B cell (primary cell): ENCODE measurements at regions not wholly inside any gene's neighbourhood (a gene's known extent, or its start where the extent isn't known, plus 50 kb on each side); places are given as distances from the start of the nearest gene placed in this dataset.

Source experiments
- ATAC-seq: fragments of 200-7000 bp; cut with Tn5 transposase; one replicate; pipeline ENCODE4 v1.10.0; 2021; ENCODE audit warnings: low read depth, mild to moderate bottlenecking, moderate number of reproducible peaks, moderate library complexity
- CTCF ChIA-PET: fragments of 350-600 bp; sonication (Branson Sonifier 250); formaldehyde crosslinking; loops from one replicate; lab custom pipeline; 2021; ENCODE audit warnings: antibody characterized with exemption, inconsistent platforms; lab: Charles Lee
- POLR2A ChIA-PET: fragments of 350-600 bp; sonication (Branson Sonifier 250); formaldehyde crosslinking; loops from one replicate; lab custom pipeline; 2021; ENCODE audit warnings: antibody characterized with exemption; lab: Charles Lee
- DNase-seq: peaks from one replicate; pipeline ENCODE4 v3.0.0; 2013
- H2AFZ ChIP-seq: 2 replicates; pipeline ENCODE4 v1.6.1; 2012; ENCODE audit warnings: mild to moderate bottlenecking, low read depth, low read length; ENCODE audit not compliant: insufficient read depth, poor library complexity, severe bottlenecking
- H3K27ac ChIP-seq, 2 donors: 1 replicate in 1 of 2; 2 replicates in 1 of 2; pipeline ENCODE4 v1.5.1; 2012 to 2013; ENCODE audit warnings: low read length in 2 of 2, mild to moderate bottlenecking in 2 of 2, moderate library complexity in 1 of 2
- H3K27me3 ChIP-seq, 4 experiments: fragments of 200-600 bp in 1 of 4; sonication (generic) in 1 of 4; replicated peaks in 1 of 4; 1 replicate in 2 of 4; 2 replicates in 2 of 4; pipeline versions ENCODE4 v1.6.1 to v1.7.0; 2013 to 2016; ENCODE audit warnings: low read length in 3 of 4, mild to moderate bottlenecking in 2 of 4, mixed read lengths in 1 of 4, moderate library complexity in 1 of 4; ENCODE audit not compliant: insufficient read depth in 4 of 4, control insufficient read depth in 3 of 4; ENCODE audit errors: control extremely low read depth in 1 of 4
- H3K36me3 ChIP-seq, 2 experiments: replicated peaks in 1 of 2; 1 replicate in 1 of 2; 2 replicates in 1 of 2; pipeline versions ENCODE4 v1.6.1 to v1.7.1; 2013; ENCODE audit warnings: low read length in 1 of 2; ENCODE audit not compliant: insufficient read depth in 2 of 2, control insufficient read depth in 1 of 2; ENCODE audit errors: control extremely low read depth in 1 of 2, extremely low read depth in 1 of 2
- H3K4me1 ChIP-seq, 2 donors: fragments of 200-600 bp in 1 of 2; sonication (generic) in 1 of 2; 1 replicate in 1 of 2; 2 replicates in 1 of 2; pipeline versions ENCODE4 v1.5.1 to v1.6.1; 2013 to 2017; ENCODE audit warnings: low read length in 2 of 2; ENCODE audit not compliant: control insufficient read depth in 2 of 2, insufficient read depth in 2 of 2
- H3K4me2 ChIP-seq: replicated peaks from 2 replicates; pipeline ENCODE3; 2012; ENCODE audit warnings: mild to moderate bottlenecking, low read depth, low read length; ENCODE audit not compliant: poor library complexity, severe bottlenecking
- H3K4me3 ChIP-seq, 5 experiments: fragments of 200-600 bp in 1 of 5; sonication (generic) in 1 of 5; 1 replicate in 3 of 5; 2 replicates in 2 of 5; pipeline versions ENCODE4 v1.5.1 to v1.7.0; 2011 to 2016; ENCODE audit warnings: low read length in 4 of 5, mild to moderate bottlenecking in 4 of 5, low read depth in 2 of 5, control low read depth in 1 of 5, moderate library complexity in 1 of 5; ENCODE audit not compliant: insufficient read depth in 1 of 5; ENCODE audit errors: control extremely low read depth in 1 of 5, extremely low read depth in 1 of 5
- H3K79me2 ChIP-seq: fragments of 200-600 bp; sonication (generic); one replicate; pipeline ENCODE4 v1.6.0; 2016; ENCODE audit warnings: low read length; ENCODE audit not compliant: control insufficient read depth, insufficient read depth
- H3K9ac ChIP-seq: fragments of 200-600 bp; sonication (generic); 2 replicates; pipeline ENCODE4 v1.6.1; 2017; ENCODE audit warnings: mild to moderate bottlenecking, low read length, moderate library complexity
- H3K9me3 ChIP-seq, 3 donors: one replicate each; pipeline versions ENCODE4 v1.6.1 to v1.7.1; 2013; ENCODE audit warnings: low read length in 2 of 3; ENCODE audit not compliant: control insufficient read depth in 2 of 3, insufficient read depth in 1 of 3; ENCODE audit errors: control extremely low read depth in 1 of 3
- H4K20me1 ChIP-seq: 2 replicates; pipeline ENCODE4 v1.6.0; 2012; ENCODE audit warnings: mild to moderate bottlenecking, low read length; ENCODE audit not compliant: insufficient read depth, control insufficient read depth, poor library complexity, severe bottlenecking
- H3K27ac Mint-ChIP-seq: one replicate; pipeline ENCODE4 v1.8.0; 2021; ENCODE audit warnings: mixed read lengths
- H3K27me3 Mint-ChIP-seq: one replicate; pipeline ENCODE4 v1.8.0; 2021; ENCODE audit warnings: mixed read lengths
- H3K4me1 Mint-ChIP-seq: one replicate; pipeline ENCODE4 v1.8.0; 2021; ENCODE audit warnings: mixed read lengths
- H3K4me3 Mint-ChIP-seq: one replicate; pipeline ENCODE4 v1.8.0; 2021; ENCODE audit warnings: mixed read lengths
- H3K9me3 Mint-ChIP-seq: one replicate; pipeline ENCODE4 v1.8.0; 2022; ENCODE audit warnings: mixed read lengths; ENCODE audit not compliant: insufficient read depth
- EZH2 ChIP-seq: IDR thresholded peaks from 2 replicates; pipeline ENCODE4 v1.6.1; 2012; ENCODE audit warnings: borderline replicate concordance, low read depth, mild to moderate bottlenecking, moderate library complexity, low read length; ENCODE audit not compliant: insufficient read depth, poor library complexity, severe bottlenecking
- WGBS: methylation state at CpG from one replicate; pipeline ENCODE4 v1.1.5; 2013; ENCODE audit warnings: missing lambda C conversion rate; ENCODE audit not compliant: insufficient coverage; 5-methylcytosine and 5-hydroxymethylcytosine counted together
- intact Hi-C: fragments of 100-400 bp; cut with micrococcal nuclease; formaldehyde crosslinking; loops from one replicate; pipeline ENCODE4 v1.10.0; 2022
- TF ChIP-seq, protein P1 (sequence below): fragments of 200-600 bp; IDR thresholded peaks from one replicate; pipeline ENCODE4 v1.8.0; 2022; ENCODE audit warnings: antibody characterized with exemption, mild to moderate bottlenecking

GRCh38 chr4:155066871-155067270 lies 141.6 kb upstream of the NPY2R start:
- Histone ChIP-seq H3K36me3 (no peaks in the 10 kb centered on the region), H3K4me1 (no peaks in the 10 kb centered on the region), H3K27me3 (no peaks in the 10 kb centered on the region), H3K79me2 (no peaks in the 10 kb centered on the region), H3K9me3 (no peaks in the 10 kb centered on the region), H2AFZ (no peak overlapping the region), H3K27ac (no peak overlapping the region), H4K20me1 (no peaks in the 10 kb centered on the region), H3K9ac (no peak overlapping the region), H3K4me2 (no peak overlapping the region), H3K4me3 (no peak overlapping the region)
- no peaks in the 10 kb centered on the region for H3K27me3 Mint-ChIP-seq
- TF ChIP-seq, protein P1, sequence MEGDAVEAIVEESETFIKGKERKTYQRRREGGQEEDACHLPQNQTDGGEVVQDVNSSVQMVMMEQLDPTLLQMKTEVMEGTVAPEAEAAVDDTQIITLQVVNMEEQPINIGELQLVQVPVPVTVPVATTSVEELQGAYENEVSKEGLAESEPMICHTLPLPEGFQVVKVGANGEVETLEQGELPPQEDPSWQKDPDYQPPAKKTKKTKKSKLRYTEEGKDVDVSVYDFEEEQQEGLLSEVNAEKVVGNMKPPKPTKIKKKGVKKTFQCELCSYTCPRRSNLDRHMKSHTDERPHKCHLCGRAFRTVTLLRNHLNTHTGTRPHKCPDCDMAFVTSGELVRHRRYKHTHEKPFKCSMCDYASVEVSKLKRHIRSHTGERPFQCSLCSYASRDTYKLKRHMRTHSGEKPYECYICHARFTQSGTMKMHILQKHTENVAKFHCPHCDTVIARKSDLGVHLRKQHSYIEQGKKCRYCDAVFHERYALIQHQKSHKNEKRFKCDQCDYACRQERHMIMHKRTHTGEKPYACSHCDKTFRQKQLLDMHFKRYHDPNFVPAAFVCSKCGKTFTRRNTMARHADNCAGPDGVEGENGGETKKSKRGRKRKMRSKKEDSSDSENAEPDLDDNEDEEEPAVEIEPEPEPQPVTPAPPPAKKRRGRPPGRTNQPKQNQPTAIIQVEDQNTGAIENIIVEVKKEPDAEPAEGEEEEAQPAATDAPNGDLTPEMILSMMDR, result no peak
- TF ChIP-seq EZH2, result no peak
- intact Hi-C loops, result no loop called here
- ChIA-PET CTCF (no interaction called here), POLR2A (no interaction called here)
- ATAC-seq, result no peak
- H3K4me3 Mint-ChIP-seq, result no peak overlapping the region
- DNase-seq, result no peak
- no peaks in the 10 kb centered on the region for H3K4me1 Mint-ChIP-seq
- H3K27ac Mint-ChIP-seq, result no peak overlapping the region
- peaks cover 2% of the 10 kb centered on the region for H3K9me3 Mint-ChIP-seq

GRCh38 chr4:155071962-155072361 lies 136.5 kb upstream of the NPY2R start:
- H3K27me3 ChIP-seq, result no peaks in the 10 kb centered on the region
- H3K9me3 Mint-ChIP-seq, result peaks cover 2% of the 10 kb centered on the region
- CTCF ChIA-PET, result no interaction called here
- H3K36me3 ChIP-seq, result no peaks in the 10 kb centered on the region
- H4K20me1 ChIP-seq, result no peaks in the 10 kb centered on the region
- H3K27ac ChIP-seq, result no peak overlapping the region
- H3K4me2 ChIP-seq, result no peak overlapping the region
- H3K79me2 ChIP-seq, result no peaks in the 10 kb centered on the region
- no peak overlapping the region for H3K9ac ChIP-seq
- DNase-seq (no peak), ATAC-seq (no peak)
- H3K27me3 Mint-ChIP-seq, result no peaks in the 10 kb centered on the region
- POLR2A ChIA-PET, result no interaction called here
- WGBS, result 92% methylated on average over 2 of the region's 2 CpGs
- H3K27ac Mint-ChIP-seq, result no peak overlapping the region
- H3K9me3 ChIP-seq, result no peaks in the 10 kb centered on the region
- no peak overlapping the region for H3K4me3 Mint-ChIP-seq
- H2AFZ ChIP-seq, result no peak overlapping the region
- intact Hi-C loops, result no loop called here
- no peak overlapping the region for H3K4me3 ChIP-seq
- no peaks in the 10 kb centered on the region for H3K4me1 ChIP-seq
- no peak for TF ChIP-seq EZH2
- TF ChIP-seq, protein P1, result no peak
- no peaks in the 10 kb centered on the region for H3K4me1 Mint-ChIP-seq
